Keratinocyte (primary cell): ENCODE measurements at regions not wholly inside any gene's neighbourhood (a gene's known extent, or its start where the extent isn't known, plus 50 kb on each side); places are given as distances from the start of the nearest gene placed in this dataset.

Experiments used
- CTCF ChIP-seq, 3 experiments: IDR thresholded peaks in 1 of 3; conservative IDR thresholded peaks in 1 of 3; optimal IDR thresholded peaks in 1 of 3; 2 replicates in 2 of 3; 3 replicates in 1 of 3; pipeline versions ENCODE3 to v1.5.1; 2011; ENCODE audit warnings: low read length in 3 of 3, mild to moderate bottlenecking in 3 of 3, moderate library complexity in 2 of 3, control low read depth in 1 of 3, inconsistent platforms in 1 of 3; ENCODE audit not compliant: insufficient read depth in 2 of 3; ENCODE audit errors: extremely low read depth in 1 of 3
- EZH2 ChIP-seq: IDR thresholded peaks from one replicate; pipeline ENCODE4 v1.6.1; 2012; ENCODE audit warnings: inconsistent platforms, mild to moderate bottlenecking, low read length, moderate library complexity

GRCh38 chr1:3963554-3963953 is 63.5 kb upstream of the C1orf174 start:
- TF ChIP-seq CTCF (optimal IDR thresholded peaks at IDR 0.05 in 1 of 3, IDR thresholded peaks at IDR 0.05 in 1 of 3, conservative IDR thresholded peaks at IDR 0.05 in 1 of 3; ENCODE audit: extremely low read depth in 1 of 3, insufficient read depth in 2 of 3, low read length in 3 of 3) (no peak), EZH2 (no peak)
